GM23248 (cell line): ENCODE measurements at regions not wholly inside any gene's neighbourhood (a gene's known extent, or its start where the extent isn't known, plus 50 kb on each side); places are given as distances from the start of the nearest gene placed in this dataset.

Experiments used
- DNase-seq: peaks from one replicate; pipeline ENCODE4 v3.0.0-alpha.2; 2015
- H2AFZ ChIP-seq: fragments of 200-600 bp; sonication (generic); 2 replicates; pipeline ENCODE4 v1.6.1; 2016; ENCODE audit warnings: antibody characterized with exemption
- H3F3A ChIP-seq: fragments of 200-600 bp; sonication (generic); 2 replicates; pipeline ENCODE4 v1.6.1; 2016; ENCODE audit warnings: mild to moderate bottlenecking, antibody characterized with exemption, mixed run types; ENCODE audit not compliant: insufficient read depth
- H3K27ac ChIP-seq: fragments of 200-600 bp; sonication (generic); 2 replicates; pipeline ENCODE4 v1.5.1; 2016; ENCODE audit warnings: mild to moderate bottlenecking
- H3K27me3 ChIP-seq: fragments of 200-600 bp; sonication (generic); replicated peaks from 2 replicates; pipeline ENCODE4 v1.6.1; 2016; ENCODE audit warnings: mild to moderate bottlenecking; ENCODE audit not compliant: insufficient read depth
- H3K36me3 ChIP-seq: fragments of 200-600 bp; sonication (generic); 2 replicates; pipeline ENCODE4 v1.6.1; 2016; ENCODE audit warnings: low read depth, mild to moderate bottlenecking
- H3K4me1 ChIP-seq: fragments of 200-600 bp; sonication (generic); 2 replicates; pipeline ENCODE4 v1.6.1; 2016; ENCODE audit warnings: mild to moderate bottlenecking; ENCODE audit not compliant: insufficient read depth
- H3K4me2 ChIP-seq: fragments of 200-600 bp; sonication (generic); one replicate; pipeline ENCODE4 v1.6.1; 2016; ENCODE audit warnings: mild to moderate bottlenecking; ENCODE audit not compliant: unreplicated experiment
- H3K4me3 ChIP-seq: fragments of 200-600 bp; sonication (generic); 2 replicates; pipeline ENCODE4 v1.5.1; 2016; ENCODE audit warnings: mild to moderate bottlenecking
- H3K79me2 ChIP-seq: fragments of 200-600 bp; sonication (generic); 2 replicates; pipeline ENCODE4 v1.6.1; 2016; ENCODE audit warnings: mild to moderate bottlenecking; ENCODE audit not compliant: insufficient read depth
- H3K9ac ChIP-seq: fragments of 200-600 bp; sonication (generic); 2 replicates; pipeline ENCODE4 v1.6.1; 2016; ENCODE audit warnings: mild to moderate bottlenecking
- H3K9me2 ChIP-seq: fragments of 200-600 bp; sonication (generic); 2 replicates; pipeline ENCODE4 v1.6.1; 2016; ENCODE audit warnings: mixed run types, mild to moderate bottlenecking, moderate library complexity; ENCODE audit not compliant: insufficient read depth
- H3K9me3 ChIP-seq: fragments of 200-600 bp; sonication (generic); one replicate; pipeline ENCODE4 v1.6.1; 2017; ENCODE audit warnings: low read depth
- H4K20me1 ChIP-seq: fragments of 200-600 bp; sonication (generic); 2 replicates; pipeline ENCODE4 v1.6.0; 2016; ENCODE audit not compliant: insufficient read depth
- EZH2 ChIP-seq: fragments of 200-600 bp; sonication (generic); IDR thresholded peaks from 2 replicates; pipeline ENCODE4 v1.6.1; 2018; ENCODE audit warnings: antibody characterized with exemption, mild to moderate bottlenecking; ENCODE audit not compliant: insufficient read depth, poor library complexity, severe bottlenecking
- EZH2phosphoT487 ChIP-seq: fragments of 200-600 bp; sonication (generic); IDR thresholded peaks from 2 replicates; pipeline ENCODE4 v1.6.1; 2018; ENCODE audit warnings: antibody characterized with exemption, moderate library complexity, mild to moderate bottlenecking, low read depth; ENCODE audit not compliant: insufficient read depth
- WGBS, 2 experiments: methylation state at CpG; one replicate each; pipeline ENCODE4 v1.1.6; 2015 to 2017; ENCODE audit warnings: low lambda C conversion rate in 2 of 2, low coverage in 1 of 2; ENCODE audit errors: missing lambda C conversion rate in 2 of 2; 5-methylcytosine and 5-hydroxymethylcytosine counted together
- in situ Hi-C: fragments of 300-500 bp; cut with MboI; formaldehyde crosslinking; loops from 2 replicates; pipeline ENCODE4 v1.15.0; 2020

DNA sequence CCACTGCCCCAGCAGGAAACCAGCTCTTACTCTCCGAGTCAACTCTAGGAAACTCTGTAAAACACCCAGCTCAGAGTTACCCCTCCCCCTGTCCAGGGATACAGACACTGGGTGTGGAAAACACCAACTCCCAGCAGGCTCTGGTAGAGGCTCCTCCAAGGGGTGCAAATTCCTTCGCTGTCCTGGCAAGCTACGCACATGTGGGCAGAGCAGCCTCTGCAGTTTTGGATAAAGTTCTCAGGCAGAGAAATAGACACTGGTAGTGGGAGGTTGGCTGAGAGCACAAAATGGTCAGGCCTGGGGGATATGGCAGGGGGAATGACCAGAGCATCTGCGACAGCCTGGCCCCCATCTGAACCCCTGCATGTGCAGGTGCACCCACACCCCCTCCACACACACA, 146.9 kb upstream of the SDK2 start:
- H2AFZ ChIP-seq: no peak overlapping the region
- no peaks in the 10 kb centered on the region for H3F3A ChIP-seq
- DNase-seq: no peak
- no peak for TF ChIP-seq EZH2phosphoT487
- no peak for TF ChIP-seq EZH2
- H3K27me3 ChIP-seq: peaks cover 35% of the 10 kb centered on the region
- H3K4me3 ChIP-seq: no peak overlapping the region
- no peaks in the 10 kb centered on the region for H3K9me2 ChIP-seq
- 48 to 57% methylated on average over 4 of the region's 4 CpGs for WGBS, 2 experiments
- H3K9ac ChIP-seq: no peak overlapping the region
- no peak overlapping the region for H3K27ac ChIP-seq
- no peaks in the 10 kb centered on the region for H3K79me2 ChIP-seq
- in situ Hi-C loops: no loop called here
- no peaks in the 10 kb centered on the region for H3K9me3 ChIP-seq
- no peaks in the 10 kb centered on the region for H3K4me1 ChIP-seq
- no peaks in the 10 kb centered on the region for H3K36me3 ChIP-seq
- no peaks in the 10 kb centered on the region for H4K20me1 ChIP-seq
- no peak overlapping the region for H3K4me2 ChIP-seq

- in situ Hi-C loops: no loop called here
Measured at GRCh38 chr17:73791631-73792030, 147.4 kb upstream of the SDK2 start.

DNA sequence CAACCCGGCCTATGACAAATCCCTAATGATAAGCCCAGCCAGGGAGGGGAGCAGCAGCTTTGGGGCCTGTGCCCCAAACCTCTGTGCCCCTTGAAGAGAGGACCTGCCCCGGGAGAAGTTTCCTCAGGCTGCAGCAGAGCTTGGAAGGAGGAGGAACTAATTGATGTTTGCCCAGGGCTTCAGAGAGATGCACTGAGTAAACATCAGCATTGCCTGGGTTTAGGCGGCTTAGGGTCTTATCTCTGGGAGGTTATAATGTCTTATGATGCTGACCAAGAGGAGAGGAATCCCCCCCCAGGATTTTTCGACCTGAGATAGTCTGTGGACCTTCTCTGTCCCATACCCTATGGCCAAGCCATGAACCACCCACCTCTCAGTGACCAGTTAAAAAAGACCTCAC, 148.7 kb upstream of the SDK2 start:
- no peaks in the 10 kb centered on the region for H4K20me1 ChIP-seq
- no peak for DNase-seq
- H3K4me3 ChIP-seq: no peak overlapping the region
- H3K27me3 ChIP-seq: peaks cover 28% of the 10 kb centered on the region
- H3K9me3 ChIP-seq: no peaks in the 10 kb centered on the region
- no peaks in the 10 kb centered on the region for H3K9me2 ChIP-seq
- no peak overlapping the region for H3K9ac ChIP-seq
- peaks cover 14% of the 10 kb centered on the region for H3F3A ChIP-seq
- no peak overlapping the region for H2AFZ ChIP-seq
- 45 to 48% methylated on average over 4 of the region's 4 CpGs for WGBS, 2 experiments
- H3K36me3 ChIP-seq: no peaks in the 10 kb centered on the region
- no peak overlapping the region for H3K27ac ChIP-seq
- no peak for TF ChIP-seq EZH2phosphoT487
- no peaks in the 10 kb centered on the region for H3K79me2 ChIP-seq
- in situ Hi-C loops: no loop called here
- peaks cover 15% of the 10 kb centered on the region for H3K4me1 ChIP-seq
- no peak overlapping the region for H3K4me2 ChIP-seq

More at GRCh38 chr17:73791631-73792030, 147.4 kb upstream of the SDK2 start:
- Histone ChIP-seq H3K4me3 (no peak overlapping the region), H4K20me1 (no peaks in the 10 kb centered on the region), H3K27ac (no peak overlapping the region), H3K9me3 (no peaks in the 10 kb centered on the region), H2AFZ (no peak overlapping the region), H3K4me2 (no peak overlapping the region), H3K27me3 (peaks cover 30% of the 10 kb centered on the region), H3K36me3 (no peaks in the 10 kb centered on the region), H3K9ac (no peak overlapping the region), H3K9me2 (no peaks in the 10 kb centered on the region), H3K79me2 (no peaks in the 10 kb centered on the region), H3K4me1 (peaks cover 1% of the 10 kb centered on the region; the same call in 1 of the 2 replicates), H3F3A (0 out of 2 replicates have a peak, but pooled peaks cover under 1% of the 10 kb centered on the region)
- 20 to 21% methylated on average over 6 of the region's 6 CpGs for WGBS, 2 experiments
- no peak for TF ChIP-seq EZH2phosphoT487
- no peak for TF ChIP-seq EZH2
- DNase-seq: no peak

DNA sequence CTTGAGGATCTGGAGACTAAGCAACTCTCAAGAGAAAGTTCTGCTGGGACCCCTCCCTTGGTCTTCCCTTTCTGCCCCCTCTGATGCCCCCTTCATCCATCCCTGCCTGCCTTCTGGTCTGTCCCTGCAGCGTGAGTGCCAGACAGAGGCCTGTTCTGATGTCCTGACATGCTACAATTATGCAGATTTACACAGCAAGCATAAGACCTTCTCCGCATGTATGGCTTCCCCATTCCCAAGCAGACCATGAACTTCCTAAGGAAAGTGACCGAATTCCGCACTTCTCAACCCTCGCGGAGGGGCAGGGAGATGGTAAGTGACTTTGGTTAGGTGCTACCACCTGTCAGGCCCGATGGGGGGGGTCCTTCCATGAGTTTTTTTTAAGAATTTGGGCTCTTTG, 150.1 kb upstream of the SDK2 start:
- Histone ChIP-seq H3K9ac (no peak overlapping the region), H3K4me3 (no peak overlapping the region), H3K9me3 (no peaks in the 10 kb centered on the region), H3K27me3 (peaks cover 28% of the 10 kb centered on the region), H3K36me3 (no peaks in the 10 kb centered on the region), H3K4me2 (no peak overlapping the region), H3K4me1 (peaks cover 21% of the 10 kb centered on the region), H4K20me1 (no peaks in the 10 kb centered on the region), H3K79me2 (no peaks in the 10 kb centered on the region), H3K9me2 (no peaks in the 10 kb centered on the region), H3F3A (peaks cover 22% of the 10 kb centered on the region), H3K27ac (no peak overlapping the region), H2AFZ (no peak overlapping the region)
- in situ Hi-C loops: no loop called here
- no peak for TF ChIP-seq EZH2phosphoT487
- no peak for TF ChIP-seq EZH2
- 75 to 83% methylated on average over 7 of the region's 7 CpGs for WGBS, 2 experiments
- DNase-seq: no peak

DNA sequence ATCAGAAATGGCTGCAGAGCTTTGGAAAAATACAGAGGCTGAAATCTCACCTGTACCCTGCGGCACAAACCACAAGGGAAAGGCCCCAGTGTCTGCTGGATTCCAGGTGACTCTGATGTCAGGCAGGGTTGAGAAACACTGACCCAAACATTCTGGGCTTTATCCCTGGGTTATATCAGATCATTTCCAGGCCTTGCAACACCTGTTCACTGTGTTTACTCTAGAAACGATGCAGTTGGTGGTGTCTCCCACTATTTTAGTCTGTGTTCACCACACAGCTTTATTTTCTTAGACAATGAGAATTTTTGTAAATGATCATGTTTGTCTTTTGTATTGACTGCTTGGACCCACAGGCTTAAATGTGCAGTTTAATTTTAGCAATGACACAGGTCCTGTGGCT, 151.5 kb upstream of the SDK2 start:
- H3F3A ChIP-seq: peaks cover 22% of the 10 kb centered on the region
- no peaks in the 10 kb centered on the region for H4K20me1 ChIP-seq
- 96% methylated on average over 2 of the region's 2 CpGs for WGBS, 2 experiments
- no peak overlapping the region for H3K9ac ChIP-seq
- no peak overlapping the region for H3K4me3 ChIP-seq
- H2AFZ ChIP-seq: no peak overlapping the region
- no peaks in the 10 kb centered on the region for H3K9me2 ChIP-seq
- peaks cover 25% of the 10 kb centered on the region for H3K4me1 ChIP-seq
- no peaks in the 10 kb centered on the region for H3K36me3 ChIP-seq
- H3K27ac ChIP-seq: no peak overlapping the region
- no peak for TF ChIP-seq EZH2phosphoT487
- TF ChIP-seq EZH2: no peak
- H3K4me2 ChIP-seq: no peak overlapping the region
- peaks cover 28% of the 10 kb centered on the region for H3K27me3 ChIP-seq
- no peaks in the 10 kb centered on the region for H3K79me2 ChIP-seq
- in situ Hi-C loops: no loop called here
- DNase-seq: no peak
- no peaks in the 10 kb centered on the region for H3K9me3 ChIP-seq
